DMS79 treated with DMSO at 0.1 percent for 48 hours (cell line): ENCODE measurements at regions not wholly inside any gene's neighbourhood (a gene's known extent, or its start where the extent isn't known, plus 50 kb on each side); places are given as distances from the start of the nearest gene placed in this dataset.
"Not testable (repeated sequence)": the region's sequence is repeated elsewhere in the genome, so short reads cannot be mapped to it uniquely, and the experiment has no call there.

Source experiments
- DNase-seq: peaks from one replicate; lab custom pipeline; 2025; lab: John Stamatoyannopoulos, UW

- DNase-seq: no peak
These were observed 133.0 kb upstream of the TRPC4 start for GRCh38 chr13:38002606-38003005.

DNA sequence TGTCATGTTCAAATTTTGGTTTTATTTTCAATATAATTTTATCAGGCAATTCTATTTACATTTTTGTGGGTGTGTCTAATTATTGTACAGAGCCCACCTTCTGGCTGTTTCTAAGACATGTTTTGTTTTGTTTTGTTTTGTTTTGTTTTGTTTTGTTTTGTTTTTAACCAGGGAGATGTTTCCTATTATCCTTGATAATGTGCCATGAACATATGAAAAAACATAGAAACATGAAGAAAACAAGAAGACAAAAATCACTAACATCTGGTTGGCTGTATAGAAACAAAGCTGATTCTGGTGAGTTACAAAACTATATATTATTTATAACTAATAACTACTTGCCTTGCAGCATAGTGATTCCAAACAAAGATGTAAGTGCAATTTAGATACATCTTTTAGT is 128.1 kb upstream of the TRPC4 start:
- no peak for DNase-seq

- peak; percentile 7 for DNase-seq
These were observed 125.5 kb upstream of the TRPC4 start for GRCh38 chr13:37995092-37995491.

- no peak for DNase-seq
These were observed 117.2 kb upstream of the TRPC4 start for GRCh38 chr13:37986811-37987210.

DNA sequence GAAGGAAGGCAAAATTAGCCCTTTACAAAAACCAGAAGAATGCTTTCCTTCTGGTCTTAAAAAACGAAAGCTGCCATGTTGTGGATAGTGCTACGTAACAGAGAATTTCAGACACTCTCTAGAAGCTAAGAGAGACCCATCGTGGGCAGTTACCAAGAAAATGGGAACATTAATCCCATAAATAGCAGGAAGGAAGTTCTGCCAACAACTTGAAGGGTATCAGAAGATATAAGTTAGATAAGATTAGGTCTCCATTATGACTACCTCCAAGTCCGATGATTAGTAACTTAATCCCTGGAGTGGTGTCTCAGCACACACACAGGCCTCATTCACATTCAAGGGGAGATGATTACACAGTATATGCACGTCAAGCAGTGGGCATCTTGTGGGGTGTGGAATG is 115.7 kb upstream of the TRPC4 start:
- no peak for DNase-seq

DNA sequence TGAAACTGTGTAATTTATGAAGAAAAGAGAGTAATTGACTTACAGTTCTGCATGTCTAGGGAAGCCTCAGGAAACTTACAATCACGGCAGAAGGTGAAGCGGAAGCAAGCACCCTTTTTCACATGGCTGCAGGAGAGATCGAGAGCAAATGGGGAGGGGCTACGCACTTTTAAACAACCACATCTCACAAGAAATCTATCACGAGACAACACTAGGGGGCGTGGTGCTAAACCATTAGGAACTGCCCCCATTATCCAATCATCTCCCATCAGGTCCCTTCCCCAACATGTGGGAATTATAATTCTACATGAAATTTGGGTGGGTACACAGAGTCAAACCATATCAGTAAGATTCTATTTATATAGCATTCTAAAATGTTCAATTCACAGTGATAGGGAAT is 114.8 kb upstream of the TRPC4 start:
- no peak for DNase-seq

DNA sequence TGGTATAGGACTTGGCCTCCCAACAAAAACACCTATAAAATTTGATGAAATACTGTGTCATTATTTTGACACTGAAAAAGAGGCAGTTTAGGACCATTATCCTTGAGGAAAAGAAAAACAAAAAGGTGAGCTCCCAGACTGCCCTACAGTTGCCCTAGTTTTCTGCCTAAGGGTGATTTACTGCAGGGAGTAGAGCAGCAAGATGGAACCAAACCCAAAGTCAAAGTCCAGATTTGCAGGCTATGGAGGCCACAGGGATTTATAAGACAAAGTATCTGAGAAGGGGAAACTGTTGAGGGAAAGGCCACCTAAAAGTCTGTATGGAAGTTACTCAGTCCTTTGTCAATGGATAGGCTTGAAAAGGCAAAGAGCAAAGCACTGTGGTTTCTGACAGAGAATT is 112.4 kb upstream of the TRPC4 start:
- no peak for DNase-seq

GRCh38 chr13:37978680-37979079 is 109.1 kb upstream of the TRPC4 start:
- DNase-seq: no peak

GRCh38 chr13:37968555-37968954 is 99.0 kb upstream of the TRPC4 start:
- DNase-seq: no peak

DNA sequence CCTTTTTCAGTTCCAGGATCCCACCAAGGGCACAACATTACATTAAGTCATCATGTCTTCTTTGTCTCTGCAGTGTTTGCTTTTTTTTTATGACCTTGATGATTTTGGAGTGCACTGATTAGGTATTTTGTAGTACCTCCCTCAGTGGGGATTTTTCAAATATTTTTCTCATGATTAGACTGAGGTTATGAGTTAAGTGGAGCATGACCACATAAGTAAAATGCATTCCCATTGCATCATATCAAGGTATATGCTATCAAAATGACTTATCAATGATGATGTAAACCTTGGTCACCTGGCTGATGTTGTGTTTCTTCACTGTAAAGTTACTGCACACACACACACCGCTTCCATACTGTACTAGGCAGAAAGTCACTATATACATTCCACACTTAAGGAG is 96.7 kb upstream of the TRPC4 start:
- no peak for DNase-seq

GRCh38 chr13:37960427-37960826 is 90.9 kb upstream of the TRPC4 start:
- DNase-seq: no peak

DNA sequence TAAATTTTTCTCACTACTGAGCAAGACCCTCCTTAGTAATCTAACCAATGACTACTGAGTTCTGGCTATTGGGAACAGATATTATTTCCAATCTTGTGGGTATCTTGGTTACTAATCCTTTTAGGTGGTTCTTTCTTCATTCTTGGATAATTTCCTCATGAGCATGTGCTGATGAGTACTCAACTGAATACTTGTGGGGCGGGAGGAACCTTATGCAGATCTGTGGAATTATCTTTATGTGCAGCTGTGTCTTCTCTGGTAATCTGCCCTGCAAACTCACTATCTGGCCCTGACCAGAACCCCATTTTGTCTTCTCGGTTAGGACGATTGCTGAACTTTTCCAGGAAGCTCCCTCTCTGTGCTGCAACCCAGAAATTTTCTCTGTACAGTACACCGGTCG is 89.7 kb upstream of the TRPC4 start:
- no peak for DNase-seq

GRCh38 chr13:37956536-37956935 is 87.0 kb upstream of the TRPC4 start:
- DNase-seq: no peak

DNA sequence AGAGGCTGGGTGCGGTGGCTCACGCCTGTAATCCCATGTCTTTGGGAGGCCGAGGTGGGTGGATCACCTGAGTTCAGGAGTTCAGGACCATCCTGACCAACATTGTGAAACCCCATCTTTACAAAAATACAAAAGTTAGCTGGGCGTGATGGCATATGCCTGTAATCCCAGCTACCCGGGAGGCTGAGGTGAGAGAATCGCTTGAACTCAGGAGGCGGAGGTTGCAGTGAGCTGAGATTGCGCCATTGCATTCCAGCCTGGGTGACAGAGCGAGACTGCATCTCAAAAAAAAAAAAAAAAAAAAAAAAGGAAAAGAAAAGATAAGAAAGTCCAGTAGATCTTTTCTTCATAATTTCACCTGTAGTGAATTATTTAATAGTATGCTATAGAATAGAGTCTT is 85.0 kb upstream of the TRPC4 start:
- not testable (repeated sequence) for DNase-seq

- no peak for DNase-seq
These were observed 84.6 kb upstream of the TRPC4 start for GRCh38 chr13:37954191-37954590.

- no peak for DNase-seq
These were observed 84.1 kb upstream of the TRPC4 start for GRCh38 chr13:37953696-37954095.

DNA sequence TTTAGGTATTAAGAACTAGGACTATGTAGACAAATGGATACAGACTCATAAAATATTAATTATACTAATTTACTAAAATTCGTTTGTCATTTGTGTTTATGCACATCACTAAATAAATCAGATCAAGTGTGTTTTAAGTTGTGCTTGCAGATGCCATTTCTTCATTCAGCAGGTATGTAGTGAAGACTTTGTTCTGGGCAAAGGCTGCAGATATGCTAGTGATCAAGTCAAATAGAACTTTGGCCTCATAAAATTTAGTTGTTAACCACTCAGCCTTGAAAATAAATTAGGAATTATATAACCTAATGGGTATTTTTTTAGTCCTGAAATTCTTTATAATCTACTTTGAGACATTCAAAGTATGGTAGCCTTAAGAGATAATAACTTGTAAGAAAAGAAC is 80.4 kb upstream of the TRPC4 start:
- no peak for DNase-seq

DNA sequence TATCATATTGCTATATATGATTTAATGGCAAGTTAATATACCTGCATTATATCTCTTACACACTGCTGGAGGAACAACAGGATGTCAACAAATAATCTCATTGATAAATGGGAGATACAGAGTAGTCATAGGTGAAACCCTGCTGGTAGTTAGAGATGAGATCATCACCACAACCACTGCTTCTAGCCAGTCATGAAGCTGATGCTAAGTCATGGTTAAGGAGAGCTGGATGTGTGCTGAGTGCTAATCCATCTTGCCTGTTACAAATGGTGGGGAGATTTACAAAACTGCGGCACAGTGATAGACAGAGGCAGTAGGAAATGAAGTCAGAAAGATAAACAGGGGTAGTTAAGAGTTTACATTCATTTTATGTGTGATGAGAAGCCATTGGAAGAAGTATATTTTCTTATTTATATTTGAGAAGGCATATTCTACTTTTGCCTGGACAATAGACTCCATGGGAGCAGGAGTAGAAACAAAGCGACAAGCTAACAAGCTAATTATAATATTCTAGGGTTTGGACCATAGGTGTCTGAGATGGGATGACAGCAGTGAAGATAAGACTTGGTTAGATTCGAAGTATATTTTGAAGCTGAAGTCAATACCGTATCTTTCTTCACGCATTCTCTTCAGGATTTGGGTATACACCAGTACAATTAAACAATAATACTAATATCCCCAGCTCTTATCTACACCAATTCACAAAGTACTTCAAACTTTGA is 78.0 kb upstream of the TRPC4 start:
- DNase-seq: no peak

DNA sequence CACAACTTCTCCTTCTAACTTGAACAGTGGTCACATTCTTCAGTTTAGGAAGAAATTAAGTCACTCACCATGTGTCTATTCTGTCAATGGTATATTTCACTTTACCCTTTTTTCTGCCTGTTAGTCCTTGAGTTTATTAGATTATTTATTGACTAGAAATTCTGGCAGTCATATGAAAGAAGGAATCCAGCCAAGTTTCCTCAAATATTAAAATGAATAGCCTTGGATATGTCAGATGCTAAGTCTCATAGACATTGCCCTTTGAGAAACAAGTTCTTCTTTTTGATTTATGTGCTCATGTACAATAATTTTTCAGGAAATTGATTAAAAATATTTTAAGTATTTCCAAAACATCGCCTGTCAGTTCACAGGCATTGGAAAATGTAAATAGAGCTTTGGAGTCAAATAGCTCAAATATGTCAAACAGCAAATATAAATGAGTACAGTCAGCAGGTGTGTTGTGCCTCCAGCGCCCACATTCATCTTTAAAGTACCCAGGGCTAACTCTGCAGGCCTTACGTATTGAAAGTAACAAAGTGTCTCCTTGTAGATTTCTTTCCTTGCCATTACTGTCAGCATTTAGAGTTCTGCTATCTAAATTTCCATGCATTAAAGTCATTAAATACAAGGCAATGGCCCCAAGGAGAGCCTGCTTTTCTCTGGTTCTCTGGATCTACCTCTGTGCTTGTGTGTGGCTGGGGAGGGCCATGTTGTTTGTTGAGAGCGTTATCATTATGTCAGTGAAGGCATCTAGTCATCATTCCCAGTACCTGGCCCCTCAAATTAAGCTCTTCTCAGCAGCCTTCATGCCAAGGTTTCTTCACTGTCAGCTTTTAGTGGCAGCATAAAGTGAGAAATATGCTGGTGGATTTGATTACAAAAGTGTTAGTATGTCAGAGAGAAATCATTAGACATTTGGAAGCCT is 76.3 kb upstream of the TRPC4 start:
- no peak for DNase-seq

- DNase-seq: no peak
These were observed 75.4 kb upstream of the TRPC4 start for GRCh38 chr13:37944869-37945442.

DNA sequence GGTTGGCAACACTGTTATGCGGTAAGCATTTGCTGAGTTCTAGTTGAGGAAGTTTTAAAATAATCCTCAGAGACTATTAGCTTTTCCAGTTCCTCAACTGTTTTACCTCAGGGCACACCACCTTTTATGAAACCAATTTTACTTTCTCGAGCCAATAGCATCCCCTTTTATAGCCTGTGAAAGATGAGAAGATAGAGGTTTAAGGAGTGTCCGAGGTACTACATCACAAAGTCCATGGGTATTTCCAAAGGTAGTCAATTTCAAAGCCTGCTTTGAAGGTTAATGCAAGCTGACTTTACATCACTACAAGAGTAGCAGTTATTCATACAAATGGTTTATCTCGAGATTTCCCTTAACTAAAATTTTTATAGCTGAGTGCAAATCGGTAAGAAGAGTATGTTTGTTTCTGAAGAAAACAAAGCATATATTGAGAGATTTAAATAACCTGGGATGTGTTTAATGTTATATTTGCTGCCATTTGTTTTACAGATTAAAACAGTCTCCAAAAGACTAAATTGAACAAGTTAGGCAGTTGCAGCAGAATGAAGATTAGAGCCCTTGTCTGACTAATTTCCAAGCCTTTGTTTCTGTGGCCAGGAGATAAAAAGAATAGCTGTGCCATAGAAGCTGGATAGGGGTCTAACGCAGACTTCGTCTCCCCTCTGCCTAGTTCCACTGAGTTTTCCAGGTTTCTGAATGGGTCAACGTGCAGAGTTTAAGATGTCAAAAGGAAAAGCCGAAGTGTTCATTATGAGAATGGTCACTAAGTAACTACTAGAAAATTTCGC is 74.7 kb upstream of the TRPC4 start:
- no peak for DNase-seq

DNA sequence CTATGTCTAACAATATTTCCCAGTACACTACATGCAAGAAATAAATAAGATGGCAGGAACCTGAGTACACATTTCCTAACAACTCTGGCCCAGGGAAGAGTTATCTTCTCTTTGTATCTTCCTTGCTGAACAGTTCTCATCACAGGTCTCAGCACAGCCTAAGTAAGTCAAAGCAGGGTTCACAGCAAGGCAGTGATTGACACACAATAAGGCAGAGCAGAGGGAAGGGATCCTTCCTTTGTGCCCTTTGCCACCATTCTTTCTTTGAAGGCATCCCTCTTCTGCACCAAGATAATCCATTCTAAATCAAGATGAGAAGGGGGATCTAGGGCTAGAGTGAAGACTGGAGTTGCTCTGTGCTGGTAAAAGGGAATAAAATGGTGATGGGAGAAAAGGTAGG is 73.4 kb upstream of the TRPC4 start:
- DNase-seq: no peak
